Fibroblast of villous mesenchyme (primary cell): ENCODE measurements at regions not wholly inside any gene's neighbourhood (a gene's known extent, or its start where the extent isn't known, plus 50 kb on each side); places are given as distances from the start of the nearest gene placed in this dataset.

ENCODE experiments used
- DNase-seq: peaks from one replicate; pipeline ENCODE4 v3.0.0-alpha.2; 2010; ENCODE audit warnings: low read depth
- H3K4me3 ChIP-seq: 2 replicates; pipeline ENCODE4 v1.5.1; 2011; ENCODE audit warnings: low read depth, mild to moderate bottlenecking, low read length
- TF ChIP-seq, protein P1 (sequence below): IDR thresholded peaks from 2 replicates; pipeline ENCODE4 v1.5.1; 2012; ENCODE audit warnings: low read depth, mild to moderate bottlenecking, low read length; ENCODE audit not compliant: insufficient read depth

DNA sequence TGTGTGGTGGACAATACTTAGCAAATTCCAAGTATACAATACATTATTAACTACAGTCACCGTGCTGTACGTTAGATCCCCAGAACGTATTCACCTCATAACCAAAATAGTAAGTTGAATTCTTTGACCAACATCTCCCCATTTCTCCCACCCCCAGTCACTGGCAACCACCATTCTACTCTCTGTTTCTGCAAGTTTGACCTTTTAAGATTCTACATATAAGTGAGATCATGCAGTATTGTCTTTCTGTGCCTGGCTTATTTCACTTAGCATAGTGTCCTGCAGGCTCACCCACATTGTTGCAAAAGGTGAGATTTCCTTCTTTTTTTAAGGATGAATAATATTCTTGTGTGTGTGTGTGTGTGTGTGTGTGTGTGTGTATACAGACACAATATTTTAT lies 59.1 kb downstream of the IRAG1 start:
- TF ChIP-seq, protein P1, sequence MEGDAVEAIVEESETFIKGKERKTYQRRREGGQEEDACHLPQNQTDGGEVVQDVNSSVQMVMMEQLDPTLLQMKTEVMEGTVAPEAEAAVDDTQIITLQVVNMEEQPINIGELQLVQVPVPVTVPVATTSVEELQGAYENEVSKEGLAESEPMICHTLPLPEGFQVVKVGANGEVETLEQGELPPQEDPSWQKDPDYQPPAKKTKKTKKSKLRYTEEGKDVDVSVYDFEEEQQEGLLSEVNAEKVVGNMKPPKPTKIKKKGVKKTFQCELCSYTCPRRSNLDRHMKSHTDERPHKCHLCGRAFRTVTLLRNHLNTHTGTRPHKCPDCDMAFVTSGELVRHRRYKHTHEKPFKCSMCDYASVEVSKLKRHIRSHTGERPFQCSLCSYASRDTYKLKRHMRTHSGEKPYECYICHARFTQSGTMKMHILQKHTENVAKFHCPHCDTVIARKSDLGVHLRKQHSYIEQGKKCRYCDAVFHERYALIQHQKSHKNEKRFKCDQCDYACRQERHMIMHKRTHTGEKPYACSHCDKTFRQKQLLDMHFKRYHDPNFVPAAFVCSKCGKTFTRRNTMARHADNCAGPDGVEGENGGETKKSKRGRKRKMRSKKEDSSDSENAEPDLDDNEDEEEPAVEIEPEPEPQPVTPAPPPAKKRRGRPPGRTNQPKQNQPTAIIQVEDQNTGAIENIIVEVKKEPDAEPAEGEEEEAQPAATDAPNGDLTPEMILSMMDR, result no peak
- DNase-seq, result no peak
- H3K4me3 ChIP-seq, result no peak overlapping the region

DNA sequence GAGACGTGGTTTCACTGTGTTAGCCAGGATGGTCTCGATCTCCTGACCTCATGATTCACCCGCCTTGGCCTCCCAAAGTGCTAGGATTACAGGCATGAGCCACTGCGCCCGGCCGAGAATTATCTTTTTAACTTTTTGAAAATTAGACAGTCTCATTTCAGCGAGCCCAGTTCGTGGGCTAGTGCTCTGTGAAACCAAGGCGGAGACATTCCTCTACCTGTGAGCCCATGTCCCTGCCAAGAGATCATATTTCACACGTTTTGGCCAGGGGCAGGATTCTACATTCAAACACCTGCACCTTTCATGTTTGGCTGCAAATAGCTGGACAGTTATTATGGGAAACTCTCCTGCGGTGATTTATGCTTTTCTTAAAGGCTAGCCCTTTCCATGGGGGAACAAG lies 60.3 kb downstream of the IRAG1 start:
- no peak overlapping the region for H3K4me3 ChIP-seq
- TF ChIP-seq, protein P1, result no peak
- no peak for DNase-seq

DNA sequence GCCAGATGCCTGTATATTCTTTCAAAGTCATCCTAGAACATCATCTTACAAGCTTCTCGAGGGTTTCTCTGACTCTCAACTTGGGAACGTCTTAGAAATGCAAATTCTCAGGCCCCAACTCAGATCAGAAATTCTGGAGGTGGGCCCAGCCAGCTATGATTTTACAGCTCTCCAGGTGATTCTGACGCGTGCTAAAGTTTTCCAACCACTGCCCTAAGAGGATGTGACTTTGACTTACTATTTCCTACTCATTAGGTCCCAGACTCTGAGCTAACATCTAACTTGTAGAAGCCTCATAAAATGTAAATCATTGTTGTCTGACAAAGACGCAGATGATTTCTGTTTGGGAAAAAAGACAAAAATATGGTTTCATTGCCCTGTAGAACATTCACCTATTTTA lies 61.1 kb downstream of the IRAG1 start:
- TF ChIP-seq, protein P1, result no peak
- DNase-seq, result no peak
- no peak overlapping the region for H3K4me3 ChIP-seq

DNA sequence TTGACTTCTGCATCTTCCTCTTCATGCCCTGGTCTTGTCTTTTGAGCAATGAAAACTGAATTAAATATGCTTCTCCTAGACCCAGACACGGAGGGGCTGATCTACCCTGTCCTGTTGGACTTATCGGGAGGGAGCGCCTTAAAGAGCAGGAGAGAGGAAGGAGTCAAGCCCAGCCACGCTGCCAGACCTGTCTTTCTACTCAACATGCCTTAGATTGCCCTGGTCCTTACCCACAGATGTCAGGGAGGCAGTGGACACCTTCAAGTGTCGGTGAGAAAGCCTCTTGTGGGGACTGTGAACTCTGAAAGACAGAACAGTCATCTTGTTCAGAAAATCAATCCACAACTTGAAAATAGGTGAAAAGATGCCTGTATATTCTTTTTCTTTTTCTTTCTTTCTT lies 61.8 kb downstream of the IRAG1 start:
- TF ChIP-seq, protein P1, result no peak
- DNase-seq, result no peak
- no peak overlapping the region for H3K4me3 ChIP-seq

DNA sequence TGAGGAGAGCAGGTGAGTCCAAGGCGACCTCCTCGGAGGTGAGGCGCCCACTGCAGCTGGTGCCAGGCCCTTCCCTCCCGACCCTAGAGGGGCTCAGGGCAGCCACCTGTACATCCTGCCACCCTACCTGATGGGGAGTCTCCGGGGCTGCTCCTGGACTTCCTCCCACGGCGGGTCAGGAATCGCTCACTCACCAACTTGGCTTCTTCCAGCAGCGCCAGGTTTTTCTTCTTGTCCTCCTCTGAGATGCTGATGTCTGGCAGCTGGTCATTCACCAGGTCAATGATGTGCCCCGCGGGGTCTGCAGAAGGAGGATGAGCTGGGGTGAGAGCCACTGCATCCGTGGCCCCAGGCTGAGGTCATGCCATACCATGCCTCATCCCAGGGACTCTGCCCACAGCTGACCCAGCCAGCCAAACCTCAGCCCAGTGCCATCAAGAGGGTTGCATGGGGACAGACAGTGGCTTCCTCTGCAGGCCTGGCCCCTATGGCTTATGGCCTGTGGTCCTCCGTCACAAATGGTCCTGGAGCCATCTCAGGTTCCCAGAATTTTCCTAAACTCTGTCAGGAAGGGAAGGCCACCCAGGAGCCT lies 61.0 kb upstream of the LYVE1 start:
- H3K4me3 ChIP-seq, result no peak overlapping the region
- TF ChIP-seq, protein P1, result no peak
- DNase-seq, result no peak

DNA sequence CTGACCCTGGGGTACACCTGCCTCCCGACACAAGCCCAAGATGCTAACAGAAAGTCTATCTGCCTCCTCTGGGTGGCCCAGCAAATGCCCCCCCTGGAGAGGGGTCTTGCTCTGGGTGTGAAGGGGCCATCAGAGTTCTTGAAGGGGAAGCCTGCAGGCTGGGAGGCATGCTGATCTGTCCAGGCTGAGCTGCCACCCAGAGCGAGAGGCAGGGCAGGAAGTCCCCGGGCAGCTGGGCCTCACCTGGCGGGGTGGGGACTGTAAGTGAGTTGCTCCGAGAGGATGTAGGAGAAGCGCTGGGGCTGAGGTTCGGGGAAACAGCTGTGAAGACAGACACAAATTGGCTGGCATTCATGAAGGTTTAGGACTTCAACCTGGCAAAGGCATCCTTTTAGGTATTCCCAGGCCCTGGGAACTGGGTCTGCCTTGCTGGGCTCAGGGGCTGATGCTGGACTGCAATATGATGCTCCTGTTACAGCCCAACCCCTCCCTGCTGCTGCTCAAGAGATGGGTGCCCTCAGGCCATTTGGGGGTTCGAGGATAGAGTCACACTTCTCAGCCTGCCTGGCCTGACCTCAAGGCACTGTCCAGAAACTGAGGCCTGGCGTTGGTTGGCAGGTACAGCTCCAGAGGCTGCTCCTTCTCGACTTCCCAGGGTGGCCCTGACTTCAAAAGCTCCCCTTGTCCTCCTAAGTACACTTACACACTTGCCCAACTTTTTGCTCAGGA lies 60.2 kb upstream of the LYVE1 start:
- TF ChIP-seq, protein P1, result no peak
- no peak overlapping the region for H3K4me3 ChIP-seq
- DNase-seq, result no peak
